HG02943 (cell line): ENCODE measurements at regions not wholly inside any gene's neighbourhood (a gene's known extent, or its start where the extent isn't known, plus 50 kb on each side); places are given as distances from the start of the nearest gene placed in this dataset.
"Not testable (repeated sequence)": the region's sequence is repeated elsewhere in the genome, so short reads cannot be mapped to it uniquely, and the experiment has no call there.

Source experiments
- ATAC-seq: cut with Tn5 transposase; IDR thresholded peaks from one replicate; pipeline ENCODE4 v1.9.1; 2021; ENCODE audit warnings: mild to moderate bottlenecking, low read depth, moderate library complexity; ENCODE audit not compliant: unreplicated experiment

GRCh38 chr11:130979386-130979972 is 63.2 kb upstream of the SNX19 start:
- no peak for ATAC-seq

- ATAC-seq = no peak
These were observed 64.0 kb upstream of the SNX19 start for GRCh38 chr11:130980071-130980862.

GRCh38 chr11:130984241-130984640 is 68.0 kb upstream of the SNX19 start:
- ATAC-seq = not testable (repeated sequence)

- ATAC-seq = no peak
These were observed 76.5 kb upstream of the SNX19 start for GRCh38 chr11:130992788-130993187.

GRCh38 chr11:130994043-130994442 is 77.8 kb upstream of the SNX19 start:
- no peak for ATAC-seq

- no peak for ATAC-seq
These were observed 79.0 kb upstream of the SNX19 start for GRCh38 chr11:130995266-130995665.

- ATAC-seq = no peak
These were observed 81.0 kb upstream of the SNX19 start for GRCh38 chr11:130997278-130997677.

GRCh38 chr11:130999086-130999485 is 82.8 kb upstream of the SNX19 start:
- no peak for ATAC-seq

GRCh38 chr11:130999992-131000770 is 83.9 kb upstream of the SNX19 start:
- ATAC-seq = no peak

- ATAC-seq = no peak
These were observed 85.9 kb upstream of the SNX19 start for GRCh38 chr11:131002145-131002544.

GRCh38 chr11:131005829-131006228 is 89.5 kb upstream of the SNX19 start:
- ATAC-seq = no peak

- ATAC-seq = no peak
These were observed 108.7 kb upstream of the SNX19 start for GRCh38 chr11:131025020-131025419.

GRCh38 chr11:131025421-131026125 is 109.3 kb upstream of the SNX19 start:
- ATAC-seq = no peak

GRCh38 chr11:131027491-131027890 is 111.2 kb upstream of the SNX19 start:
- ATAC-seq = no peak

GRCh38 chr11:131033151-131033651 is 116.9 kb upstream of the SNX19 start:
- ATAC-seq = no peak

GRCh38 chr11:131036514-131036913 is 120.2 kb upstream of the SNX19 start:
- no peak for ATAC-seq

GRCh38 chr11:131037873-131038272 is 121.6 kb upstream of the SNX19 start:
- ATAC-seq = no peak

GRCh38 chr11:131038597-131038996 is 122.3 kb upstream of the SNX19 start:
- ATAC-seq = no peak

GRCh38 chr11:131041331-131042040 is 125.2 kb upstream of the SNX19 start:
- no peak for ATAC-seq

GRCh38 chr11:131042041-131042390 is 125.7 kb upstream of the SNX19 start:
- no peak for ATAC-seq
